Heart left ventricle (tissue), 16 donors: ENCODE measurements at regions not wholly inside any gene's neighbourhood (a gene's known extent, or its start where the extent isn't known, plus 50 kb on each side); places are given as distances from the start of the nearest gene placed in this dataset.

Experiments
- ATAC-seq, 4 donors: fragments of 200-7000 bp; cut with Tn5 transposase; one replicate each; pipeline ENCODE4 v1.9.1; 2020 to 2022; ENCODE audit warnings: moderate library complexity in 4 of 4, mild to moderate bottlenecking in 3 of 4, moderate number of reproducible peaks in 1 of 4
- DNase-seq, 5 donors: peaks; one replicate each; pipeline ENCODE4 v3.0.0-alpha.2; 2020
- H3K27ac ChIP-seq, 12 donors: fragments of 200-600 bp; sonication (generic) in 4 of 12; one replicate each; pipeline versions ENCODE4 v1.5.0 to v1.8.0; 2016 to 2022; ENCODE audit warnings: mild to moderate bottlenecking in 2 of 12
- H3K27me3 ChIP-seq, 9 donors: fragments of 200-600 bp; sonication (generic) in 2 of 9; one replicate each; pipeline versions ENCODE4 v1.5.1 to v1.8.0; 2016 to 2022; ENCODE audit warnings: mild to moderate bottlenecking in 3 of 9
- H3K36me3 ChIP-seq, 9 donors: fragments of 200-600 bp; sonication (generic) in 2 of 9; one replicate each; pipeline versions ENCODE4 v1.5.0 to v1.8.0; 2018 to 2022; ENCODE audit warnings: mild to moderate bottlenecking in 2 of 9
- H3K4me1 ChIP-seq, 12 donors: fragments of 200-600 bp; sonication (generic) in 4 of 12; one replicate each; pipeline versions ENCODE4 v1.5.0 to v1.8.0; 2016 to 2022; ENCODE audit warnings: mild to moderate bottlenecking in 3 of 12
- H3K4me3 ChIP-seq, 12 donors: fragments of 200-600 bp; sonication (generic) in 4 of 12; one replicate each; pipeline versions ENCODE4 v1.5.0 to v1.8.0; 2017 to 2022; ENCODE audit warnings: mild to moderate bottlenecking in 9 of 12, moderate library complexity in 4 of 12
- H3K9me3 ChIP-seq, 12 donors: fragments of 200-600 bp; sonication (generic) in 4 of 12; one replicate each; pipeline versions ENCODE4 v1.5.0 to v1.8.0; 2016 to 2022; ENCODE audit warnings: mild to moderate bottlenecking in 1 of 12
- POLR2A ChIP-seq, 2 donors: fragments of 450-650 bp; IDR thresholded peaks; one replicate each; pipeline ENCODE4 v1.6.1; 2017; ENCODE audit warnings: antibody characterized with exemption in 2 of 2, mild to moderate bottlenecking in 2 of 2, moderate library complexity in 2 of 2
- WGBS, 4 donors: extraction: QIAGEN DNeasy Blood & Tissue Kit in 2 of 4; methylation state at CpG; one replicate each; pipeline versions ENCODE4 v1.1.5 to v1.1.7; 2013 to 2018; 5-methylcytosine and 5-hydroxymethylcytosine counted together
- intact Hi-C, 10 donors: fragments of 100-400 bp; cut with DNase I; formaldehyde crosslinking; loops; one replicate each; pipeline versions ENCODE4 v1.11.1 to v1.14.2; 2022
- TF ChIP-seq, protein P1 (sequence below), 12 donors: fragments of 200-600 bp; sonication (generic) in 4 of 12; IDR thresholded peaks; one replicate each; pipeline versions ENCODE4 v1.5.0 to v1.8.0; 2018 to 2022; ENCODE audit warnings: antibody characterized with exemption in 12 of 12, mild to moderate bottlenecking in 5 of 12
- donor health status: ischemic (EF 13 %, LVEDD 7.1; RV severe dilation, severe dysfunction).
- donor health status: healthy with polysubstance abuse.
- donor health status: DM: no; HTN: yes; CAD: no.
- donor health status: DM: no; HTN: no; CAD: no.
- donor health status: ischemic (EF 25% LVEDD 6.9; RV normal size, moderate dysfunction).
- donor health status: ischemic (EF 25% LVEDD 5.7; RV mildly dilated, moderate dysfunction).
- donor health status: healthy.
- donor health status: DM: yes; HTN: yes; CAD: no.
- donor health status: ischemic (EF 35%, LVEDD 5.7; RV mildly dilated, moderate dysfunction).
- donor health status: nonischemic (EF 11% LVEDD 7.7; RV severe dilation, severe dysfunction).
- donor health status: DM: yes; HTN: yes; CAD: no.
- donor health status: PGD.
- donor health status: ischemic (EF 29% LVEDD 5.4; RV normal size, mild dysfunction).
- donor health status: nonischemic (EF 23%, LVEDD 6.1; RV moderate dilation, normal function).

DNA sequence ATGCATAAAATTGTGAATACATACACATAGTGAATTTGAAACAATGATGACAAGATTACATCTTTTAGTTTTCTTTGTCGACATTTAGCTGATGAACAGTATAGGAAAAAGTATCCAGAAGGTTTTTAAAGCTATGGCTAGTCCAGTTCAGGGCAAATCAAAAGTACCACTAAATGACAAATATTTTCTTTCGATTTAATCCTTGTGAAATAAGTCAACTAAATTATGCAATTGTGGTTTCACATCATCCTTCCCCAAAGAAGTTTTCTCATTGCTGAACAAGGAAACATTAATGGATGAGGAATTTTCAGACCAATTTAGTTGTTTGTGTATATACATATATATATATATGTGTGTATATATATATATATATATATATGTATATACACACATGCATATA, 774.0 kb downstream of the DNAJB9 start:
- WGBS, 4 donors = 85 to 90% (median 87%) methylated on average over 2 of the region's 2 CpGs

DNA sequence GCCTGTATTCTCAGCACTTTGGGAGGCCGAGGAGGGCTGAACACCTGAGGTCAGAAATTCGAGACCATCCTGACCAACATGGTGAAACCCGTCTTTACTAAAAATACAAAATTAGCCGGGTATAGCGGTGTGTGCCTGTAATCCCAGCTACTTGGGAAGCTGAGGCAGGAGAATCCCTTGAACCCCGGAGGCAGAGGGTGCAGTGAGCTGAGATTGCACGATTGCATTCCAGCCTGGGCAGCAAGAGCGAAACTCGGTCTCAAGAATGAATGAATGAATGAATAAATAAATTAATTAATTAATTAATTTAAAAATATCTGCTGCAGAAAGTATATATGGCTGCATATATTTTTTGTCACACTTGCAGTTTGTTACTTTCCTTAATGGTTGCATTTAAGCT, 781.8 kb downstream of the DNAJB9 start:
- Histone ChIP-seq H3K36me3 (no peaks in the 10 kb centered on the region), H3K27me3 (no peaks in the 10 kb centered on the region), H3K4me1 (no peaks in the 10 kb centered on the region), H3K27ac (no peak overlapping the region), H3K9me3 (no peaks in the 10 kb centered on the region), H3K4me3 (no peak overlapping the region)
- TF ChIP-seq, protein P1, sequence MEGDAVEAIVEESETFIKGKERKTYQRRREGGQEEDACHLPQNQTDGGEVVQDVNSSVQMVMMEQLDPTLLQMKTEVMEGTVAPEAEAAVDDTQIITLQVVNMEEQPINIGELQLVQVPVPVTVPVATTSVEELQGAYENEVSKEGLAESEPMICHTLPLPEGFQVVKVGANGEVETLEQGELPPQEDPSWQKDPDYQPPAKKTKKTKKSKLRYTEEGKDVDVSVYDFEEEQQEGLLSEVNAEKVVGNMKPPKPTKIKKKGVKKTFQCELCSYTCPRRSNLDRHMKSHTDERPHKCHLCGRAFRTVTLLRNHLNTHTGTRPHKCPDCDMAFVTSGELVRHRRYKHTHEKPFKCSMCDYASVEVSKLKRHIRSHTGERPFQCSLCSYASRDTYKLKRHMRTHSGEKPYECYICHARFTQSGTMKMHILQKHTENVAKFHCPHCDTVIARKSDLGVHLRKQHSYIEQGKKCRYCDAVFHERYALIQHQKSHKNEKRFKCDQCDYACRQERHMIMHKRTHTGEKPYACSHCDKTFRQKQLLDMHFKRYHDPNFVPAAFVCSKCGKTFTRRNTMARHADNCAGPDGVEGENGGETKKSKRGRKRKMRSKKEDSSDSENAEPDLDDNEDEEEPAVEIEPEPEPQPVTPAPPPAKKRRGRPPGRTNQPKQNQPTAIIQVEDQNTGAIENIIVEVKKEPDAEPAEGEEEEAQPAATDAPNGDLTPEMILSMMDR (IDR thresholded peaks at IDR 0.05) = no peak
- no peak for TF ChIP-seq POLR2A (IDR thresholded peaks at IDR 0.05)
- ATAC-seq (no peak), DNase-seq (no peak)
- WGBS, 4 donors = 87 to 92% (median 89%) methylated on average over 9 of the region's 9 CpGs
- intact Hi-C loops = loop anchor here in 1 of 10 donors (10.0 kb wide), 1 partner anchor 57 kb away; no protein-coding TSS in a partner anchor

More for the DNA sequence above, 774.0 kb downstream of the DNAJB9 start:
- no peak for DNase-seq
- Histone ChIP-seq H3K27ac (no peak overlapping the region), H3K27me3 (no peaks in the 10 kb centered on the region), H3K4me3 (no peak overlapping the region), H3K9me3 (no peaks in the 10 kb centered on the region), H3K36me3 (no peaks in the 10 kb centered on the region), H3K4me1 (no peaks in the 10 kb centered on the region)
- TF ChIP-seq, protein P1 (IDR thresholded peaks at IDR 0.05) = no peak
- no peak for TF ChIP-seq POLR2A (IDR thresholded peaks at IDR 0.05)
- intact Hi-C loops = no loop called here
- no peak for ATAC-seq

DNA sequence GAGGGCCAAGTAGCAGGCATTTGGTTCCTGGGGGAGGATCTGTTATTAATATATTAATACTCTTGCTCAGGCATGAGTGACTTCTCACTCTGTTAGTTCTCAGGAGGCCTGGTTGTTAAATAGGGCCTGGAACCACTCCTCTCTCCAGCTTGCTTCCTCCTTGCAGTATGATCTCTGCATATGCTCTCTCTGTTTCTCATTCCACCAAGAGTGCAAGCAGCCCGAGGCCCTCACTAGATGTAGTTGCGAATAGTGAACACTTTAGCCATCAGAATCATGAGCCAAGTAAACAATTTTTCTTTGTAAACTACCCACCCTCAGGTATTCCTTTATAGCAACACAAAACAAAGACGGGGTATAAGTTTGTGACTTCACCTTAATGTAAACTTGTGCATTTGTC, 784.3 kb downstream of the DNAJB9 start:
- H3K27me3 ChIP-seq = no peaks in the 10 kb centered on the region
- no peaks in the 10 kb centered on the region for H3K9me3 ChIP-seq
- no peak for TF ChIP-seq POLR2A (IDR thresholded peaks at IDR 0.05)
- TF ChIP-seq, protein P1 (IDR thresholded peaks at IDR 0.05) = no peak
- no peak overlapping the region for H3K27ac ChIP-seq
- no peak for DNase-seq
- intact Hi-C loops = loop anchor here in 1 of 10 donors (10.0 kb wide), 1 partner anchor 59 kb away; no protein-coding TSS in a partner anchor
- H3K36me3 ChIP-seq = no peaks in the 10 kb centered on the region
- WGBS, 4 donors = 64 to 78% (median 71%) methylated on average over 3 of the region's 3 CpGs
- H3K4me3 ChIP-seq = no peak overlapping the region
- ATAC-seq = no peak
- no peaks in the 10 kb centered on the region for H3K4me1 ChIP-seq

DNA sequence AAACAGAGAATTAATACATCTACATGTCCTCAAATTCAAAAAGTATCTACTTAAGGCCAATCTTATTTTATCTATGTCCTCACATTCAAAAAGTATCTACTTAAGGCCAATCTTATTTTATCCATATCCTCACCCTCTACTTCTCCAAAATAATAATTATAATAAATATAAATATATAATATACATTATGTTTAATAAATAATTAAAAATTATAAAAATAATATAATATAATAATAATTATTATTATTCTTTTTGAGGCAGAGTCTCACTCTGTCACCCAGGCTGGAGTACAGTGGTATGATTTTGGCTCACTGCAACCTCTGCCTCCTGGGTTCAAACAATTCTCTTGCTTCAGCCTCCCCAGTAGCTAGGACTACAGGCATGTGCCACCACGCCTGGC, 784.9 kb downstream of the DNAJB9 start:
- Histone ChIP-seq H3K4me1 (no peaks in the 10 kb centered on the region), H3K36me3 (no peaks in the 10 kb centered on the region), H3K4me3 (no peak overlapping the region), H3K27me3 (no peaks in the 10 kb centered on the region), H3K27ac (no peak overlapping the region), H3K9me3 (no peaks in the 10 kb centered on the region)
- ATAC-seq = no peak
- WGBS, 4 donors = 39 to 91% (median 86%) methylated on average over 1 of the region's 1 CpG
- intact Hi-C loops = loop anchor here in 1 of 10 donors (10.0 kb wide), 1 partner anchor 60 kb away; no protein-coding TSS in a partner anchor
- TF ChIP-seq, protein P1 (IDR thresholded peaks at IDR 0.05) = no peak
- TF ChIP-seq POLR2A (IDR thresholded peaks at IDR 0.05) = no peak
- DNase-seq = no peak
